Fibroblast of pulmonary artery (primary cell): ENCODE measurements at regions not wholly inside any gene's neighbourhood (a gene's known extent, or its start where the extent isn't known, plus 50 kb on each side); places are given as distances from the start of the nearest gene placed in this dataset.

Source experiments
- DNase-seq: peaks from one replicate; pipeline ENCODE4 v3.0.0-alpha.2; 2010; ENCODE audit warnings: low read depth
- H3K4me3 ChIP-seq: replicated peaks from 2 replicates; pipeline ENCODE4 v1.5.1; 2011; ENCODE audit warnings: low read depth, mild to moderate bottlenecking, control low read depth, low read length, moderate library complexity
- TF ChIP-seq, protein P1 (sequence below): IDR thresholded peaks from 2 replicates; pipeline ENCODE4 v1.5.1; 2011; ENCODE audit warnings: mild to moderate bottlenecking, control low read depth, low read length, inconsistent platforms; ENCODE audit errors: missing control alignments

DNA sequence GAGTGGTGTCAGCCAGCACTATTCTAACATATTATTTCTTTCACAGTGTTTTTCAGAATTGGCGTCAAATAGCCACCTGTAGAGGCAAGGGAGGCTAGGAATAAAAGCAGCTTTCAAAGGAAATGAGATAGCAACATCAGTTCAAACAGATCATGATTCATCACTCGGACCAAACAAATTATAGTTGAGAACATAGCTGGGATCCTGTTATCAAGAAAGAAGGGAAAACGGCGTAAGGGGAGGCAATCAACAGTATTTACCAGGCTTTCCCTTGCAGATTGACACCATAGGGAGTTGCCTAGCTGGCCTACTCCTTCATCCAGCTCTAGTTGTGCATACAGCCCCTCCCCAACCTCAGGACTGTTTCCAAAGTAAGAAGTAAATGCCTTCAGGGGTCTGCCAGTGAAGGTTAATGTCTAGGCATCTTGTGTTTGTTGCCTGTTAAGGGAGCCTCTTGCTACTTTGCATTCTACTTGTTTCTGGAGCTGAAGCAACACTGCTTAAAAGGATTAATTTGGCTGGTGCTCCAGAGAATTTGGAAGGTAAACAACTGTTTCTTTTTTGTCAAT, 286.5 kb downstream of the NSUN3 start:
- no peak overlapping the region for H3K4me3 ChIP-seq
- TF ChIP-seq, protein P1, sequence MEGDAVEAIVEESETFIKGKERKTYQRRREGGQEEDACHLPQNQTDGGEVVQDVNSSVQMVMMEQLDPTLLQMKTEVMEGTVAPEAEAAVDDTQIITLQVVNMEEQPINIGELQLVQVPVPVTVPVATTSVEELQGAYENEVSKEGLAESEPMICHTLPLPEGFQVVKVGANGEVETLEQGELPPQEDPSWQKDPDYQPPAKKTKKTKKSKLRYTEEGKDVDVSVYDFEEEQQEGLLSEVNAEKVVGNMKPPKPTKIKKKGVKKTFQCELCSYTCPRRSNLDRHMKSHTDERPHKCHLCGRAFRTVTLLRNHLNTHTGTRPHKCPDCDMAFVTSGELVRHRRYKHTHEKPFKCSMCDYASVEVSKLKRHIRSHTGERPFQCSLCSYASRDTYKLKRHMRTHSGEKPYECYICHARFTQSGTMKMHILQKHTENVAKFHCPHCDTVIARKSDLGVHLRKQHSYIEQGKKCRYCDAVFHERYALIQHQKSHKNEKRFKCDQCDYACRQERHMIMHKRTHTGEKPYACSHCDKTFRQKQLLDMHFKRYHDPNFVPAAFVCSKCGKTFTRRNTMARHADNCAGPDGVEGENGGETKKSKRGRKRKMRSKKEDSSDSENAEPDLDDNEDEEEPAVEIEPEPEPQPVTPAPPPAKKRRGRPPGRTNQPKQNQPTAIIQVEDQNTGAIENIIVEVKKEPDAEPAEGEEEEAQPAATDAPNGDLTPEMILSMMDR: no peak
- no peak for DNase-seq

DNA sequence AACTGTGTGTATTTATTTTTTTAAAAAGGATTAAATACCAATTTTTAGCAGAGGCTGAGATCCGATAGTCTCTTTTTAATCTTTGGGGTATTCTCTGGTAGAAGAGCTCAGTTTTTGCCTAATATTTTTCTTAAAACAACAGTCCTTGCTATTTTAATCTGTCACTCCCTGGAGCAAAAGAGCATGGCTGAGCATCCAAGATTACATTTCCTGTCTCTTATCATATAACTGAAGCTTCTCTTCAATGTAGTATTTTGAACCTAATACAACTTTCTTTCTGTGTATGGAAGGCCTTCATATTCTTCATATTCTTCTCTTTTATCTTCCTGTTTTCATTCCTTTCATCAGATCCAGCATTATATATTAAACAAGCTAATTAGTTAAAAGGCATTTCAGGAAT, 293.7 kb downstream of the NSUN3 start:
- H3K4me3 ChIP-seq: no peak overlapping the region
- DNase-seq: no peak
- TF ChIP-seq, protein P1: no peak

DNA sequence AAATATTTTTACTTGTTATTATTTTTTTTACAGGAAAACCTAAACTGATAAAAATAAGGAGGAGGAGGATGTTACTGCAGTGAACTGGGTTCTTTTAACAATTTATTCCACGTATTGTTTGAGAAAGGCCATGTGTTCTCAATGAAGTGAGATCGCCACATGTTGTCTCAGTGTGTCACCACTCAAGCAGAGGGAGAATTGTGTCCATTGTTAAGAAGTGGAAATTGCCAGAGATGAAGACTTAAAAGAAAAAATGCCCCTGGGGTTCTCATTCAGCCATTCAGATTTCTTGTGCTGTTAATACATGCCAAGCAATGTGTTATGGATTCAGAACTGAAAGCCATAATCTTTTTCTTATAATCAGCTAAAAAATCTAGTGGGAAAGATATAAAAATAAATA, 297.1 kb downstream of the NSUN3 start:
- TF ChIP-seq, protein P1: no peak
- H3K4me3 ChIP-seq: no peak overlapping the region
- DNase-seq: no peak

DNA sequence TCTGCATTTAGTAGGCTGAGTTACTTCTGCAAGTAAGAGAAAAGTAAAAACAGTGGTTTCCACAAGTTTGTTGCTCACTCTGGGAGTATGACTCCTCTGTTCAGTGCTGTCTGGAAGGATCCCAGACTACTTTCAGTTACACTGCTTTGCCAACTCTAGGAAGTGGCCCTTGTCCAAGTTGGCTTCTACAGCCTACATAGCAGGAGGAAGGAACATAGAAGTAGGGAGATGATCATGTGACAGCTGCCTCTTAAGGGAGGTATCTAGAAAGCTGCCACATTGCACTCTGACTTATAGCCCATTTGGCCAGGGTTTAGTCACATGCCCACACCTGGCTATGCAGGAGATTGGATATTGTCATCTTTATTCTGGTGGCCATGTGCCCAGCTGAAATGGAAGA, 298.1 kb downstream of the NSUN3 start:
- TF ChIP-seq, protein P1: no peak
- DNase-seq: peak; percentile 7
- no peak overlapping the region for H3K4me3 ChIP-seq

DNA sequence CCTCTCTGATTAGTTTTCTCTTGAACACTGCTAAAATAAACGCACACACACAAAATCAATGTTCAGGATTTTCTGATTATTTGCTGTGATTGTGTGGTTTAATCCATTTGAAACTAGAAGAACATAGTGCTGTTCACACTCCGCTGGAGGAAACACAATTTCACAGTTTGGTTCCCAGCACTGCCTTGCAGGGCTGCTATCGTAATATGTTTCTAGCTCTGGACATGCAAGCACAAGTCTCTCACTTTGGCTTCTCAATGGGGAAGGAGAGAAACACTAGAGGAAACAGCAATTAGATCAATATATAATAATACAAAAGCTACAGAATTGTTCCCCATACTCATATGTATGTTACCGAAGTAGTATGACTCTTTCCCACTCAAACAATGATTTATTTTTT, 299.5 kb downstream of the NSUN3 start:
- DNase-seq: no peak
- TF ChIP-seq, protein P1: no peak
- H3K4me3 ChIP-seq: no peak overlapping the region

DNA sequence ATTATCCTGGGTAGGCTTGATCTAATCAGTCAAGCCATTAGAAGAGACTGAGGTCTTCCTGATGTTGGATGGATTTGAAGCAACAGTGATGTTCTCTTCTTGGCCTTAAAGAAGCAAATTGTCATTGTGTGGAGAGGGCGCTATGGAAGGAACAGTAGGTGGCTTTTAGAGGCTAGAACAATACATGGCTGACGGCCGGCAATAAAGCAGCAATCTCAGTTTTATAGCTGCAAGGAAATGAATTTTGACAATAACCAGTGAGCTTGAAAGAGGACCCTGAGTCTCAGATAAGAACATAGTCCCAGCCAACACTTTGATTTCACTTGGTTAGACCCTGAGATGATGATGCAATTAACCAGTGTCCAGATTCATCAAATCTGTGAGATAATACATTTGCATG, 302.1 kb downstream of the NSUN3 start:
- no peak for DNase-seq
- TF ChIP-seq, protein P1: no peak
- H3K4me3 ChIP-seq: no peak overlapping the region

- TF ChIP-seq, protein P1: no peak
- DNase-seq: no peak
- H3K4me3 ChIP-seq: no peak overlapping the region
These were observed 309.2 kb downstream of the NSUN3 start for GRCh38 chr3:94372026-94372425.
